SK-N-MC (cell line): ENCODE measurements at regions not wholly inside any gene's neighbourhood (a gene's known extent, or its start where the extent isn't known, plus 50 kb on each side); places are given as distances from the start of the nearest gene placed in this dataset.

ENCODE experiments used
- EZH2 ChIP-seq: fragments of 200-600 bp; sonication (generic); IDR thresholded peaks from one replicate; pipeline ENCODE4 v1.6.1; 2017; ENCODE audit warnings: antibody characterized with exemption
- FOXP2 ChIP-seq: optimal IDR thresholded peaks from 2 replicates; pipeline ENCODE3; 2011; ENCODE audit warnings: mild to moderate bottlenecking, moderate library complexity; ENCODE audit not compliant: insufficient read depth; ENCODE audit errors: extremely low read length, control extremely low read depth
- POLR2AphosphoS5 ChIP-seq: IDR thresholded peaks from 2 replicates; pipeline ENCODE4 v1.6.1; 2012; ENCODE audit warnings: mild to moderate bottlenecking, low read depth, low read length, borderline replicate concordance

DNA sequence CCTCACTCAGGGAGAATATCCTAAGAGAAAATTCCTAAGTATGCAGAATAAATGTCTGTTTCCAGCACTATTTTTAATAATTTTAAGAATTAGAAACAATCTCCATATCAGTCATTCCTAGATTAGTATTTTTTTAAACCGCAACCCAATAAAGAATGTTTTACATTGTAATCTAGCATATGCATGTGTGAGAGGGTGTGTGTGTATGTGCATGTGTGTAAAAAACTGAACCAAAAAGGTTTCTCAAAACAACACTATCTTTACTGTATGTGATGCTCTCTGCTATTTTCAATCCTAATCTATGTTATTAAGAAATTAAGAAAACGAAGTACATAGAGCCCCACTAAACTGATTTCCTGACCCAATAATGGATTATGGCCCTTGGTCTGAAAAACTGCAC, 90.6 kb upstream of the AKIP1 start:
- no peak for TF ChIP-seq EZH2
- no peak for TF ChIP-seq POLR2AphosphoS5
- no peak for TF ChIP-seq FOXP2
